GM12891 (cell line): ENCODE measurements at regions not wholly inside any gene's neighbourhood (a gene's known extent, or its start where the extent isn't known, plus 50 kb on each side); places are given as distances from the start of the nearest gene placed in this dataset.

Experiments used
- PAX5 ChIP-seq: IDR thresholded peaks from 2 replicates; pipeline ENCODE4 v1.6.1; 2011; ENCODE audit warnings: low read length, moderate library complexity, mild to moderate bottlenecking; ENCODE audit not compliant: insufficient read depth, severe bottlenecking
- POLR2AphosphoS5 ChIP-seq: IDR thresholded peaks from 2 replicates; pipeline ENCODE4 v1.6.1; 2011; ENCODE audit warnings: low read depth, low read length, control low read depth
- TAF1 ChIP-seq: IDR thresholded peaks from 2 replicates; pipeline ENCODE4 v1.6.1; 2011; ENCODE audit warnings: low read depth, low read length, control low read depth

GRCh38 chr4:153116291-153116680 is 88.0 kb upstream of the TRIM2 start:
- TF ChIP-seq POLR2AphosphoS5 (no peak), TAF1 (no peak), PAX5 (no peak)
